G401.6 (cell line): ENCODE measurements at regions not wholly inside any gene's neighbourhood (a gene's known extent, or its start where the extent isn't known, plus 50 kb on each side); places are given as distances from the start of the nearest gene placed in this dataset.
"Not testable (repeated sequence)": the region's sequence is repeated elsewhere in the genome, so short reads cannot be mapped to it uniquely, and the experiment has no call there.

Source experiments
- FAIRE-seq: peaks from 2 replicates; lab custom pipeline; 2012; peaks lifted over from hg19 to GRCh38; lab: Jason Lieb, UNC

DNA sequence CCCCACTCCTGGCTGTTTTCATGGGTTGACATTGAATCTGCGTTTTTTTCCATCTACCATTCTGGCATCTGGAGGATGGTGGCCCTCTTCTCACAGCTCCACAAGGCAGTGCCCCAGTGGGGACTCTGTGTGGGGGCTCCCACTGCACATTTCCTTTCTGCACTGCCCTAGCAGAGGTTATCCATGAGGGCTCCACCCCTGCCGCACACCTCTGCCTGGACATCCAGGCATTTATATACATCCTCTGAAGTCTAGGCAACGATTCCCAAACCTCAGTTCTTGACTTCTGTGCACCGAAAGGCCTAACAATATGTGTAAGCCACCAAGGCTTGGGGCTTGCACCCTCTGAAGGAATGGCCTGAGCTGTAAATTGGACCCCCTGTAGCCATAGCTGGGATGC lies 147.9 kb upstream of the FMN2 start:
- FAIRE-seq, result no peak

GRCh38 chr1:239944666-239945065 lies 147.0 kb upstream of the FMN2 start:
- no peak for FAIRE-seq

DNA sequence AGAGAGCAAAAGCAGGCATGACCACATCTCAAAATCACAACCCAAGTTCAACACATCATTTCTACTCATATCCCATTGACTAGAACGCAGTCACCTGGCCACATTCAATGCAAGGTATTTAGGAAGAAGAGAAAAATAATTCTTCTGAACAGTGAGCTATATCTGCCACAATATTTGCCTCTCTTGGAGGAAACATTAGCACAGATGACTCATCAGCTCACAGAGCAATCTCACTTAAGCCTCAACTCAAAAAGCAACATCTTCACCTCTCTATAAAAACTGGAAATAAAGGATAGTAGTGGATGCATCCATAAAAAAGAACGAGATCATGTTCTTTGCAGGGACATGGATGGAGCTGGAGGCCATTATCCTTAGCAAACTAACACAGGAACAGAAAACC lies 143.9 kb upstream of the FMN2 start:
- FAIRE-seq, result no peak

GRCh38 chr1:239951511-239952140 lies 140.1 kb upstream of the FMN2 start:
- FAIRE-seq, result peak; percentile 23

DNA sequence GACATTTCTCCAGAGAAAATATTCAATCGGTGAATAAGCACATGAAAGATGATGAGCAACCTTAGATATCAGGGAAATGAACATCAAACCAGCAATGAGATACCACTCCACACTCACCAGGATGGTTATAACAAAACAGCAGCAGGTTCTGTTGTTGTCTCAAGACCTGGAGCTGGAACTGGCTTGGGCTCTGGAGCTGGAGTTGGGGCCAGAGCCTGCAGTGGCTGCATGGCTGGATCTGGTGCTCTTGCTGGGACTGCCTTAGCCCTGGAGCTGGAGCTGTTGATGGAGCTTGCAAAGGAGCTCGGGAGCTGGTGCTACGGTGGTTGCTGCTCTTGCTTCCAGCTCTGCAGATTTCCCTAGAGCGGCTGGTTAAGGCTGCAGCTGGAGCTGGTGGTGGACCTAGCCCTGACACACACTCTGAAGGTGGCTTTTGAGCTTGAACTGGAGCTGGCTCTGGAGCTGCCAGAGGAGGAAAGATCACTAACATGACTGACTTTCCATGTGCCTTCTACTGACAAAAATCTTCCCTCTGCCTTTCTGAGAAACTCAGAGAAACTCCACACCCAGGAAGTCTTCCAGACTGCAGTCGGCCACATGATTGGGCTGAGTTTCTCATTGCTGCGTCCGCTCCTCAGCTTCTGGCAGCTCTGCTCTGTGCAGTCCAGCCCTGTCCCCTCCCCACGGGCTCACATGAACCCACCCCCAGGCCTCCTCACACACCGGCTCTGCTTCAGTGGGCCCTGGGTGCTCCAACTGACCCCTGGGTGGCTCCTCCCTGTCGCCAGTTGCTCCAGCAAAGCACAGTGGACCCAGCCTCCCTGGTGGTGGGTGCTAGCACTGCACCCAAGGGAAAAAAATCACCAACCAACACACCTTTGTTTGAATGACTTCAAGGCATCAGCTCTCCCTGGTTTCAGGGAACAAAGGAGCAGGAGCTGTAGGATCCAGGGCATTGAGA lies 139.1 kb upstream of the FMN2 start:
- no peak for FAIRE-seq

DNA sequence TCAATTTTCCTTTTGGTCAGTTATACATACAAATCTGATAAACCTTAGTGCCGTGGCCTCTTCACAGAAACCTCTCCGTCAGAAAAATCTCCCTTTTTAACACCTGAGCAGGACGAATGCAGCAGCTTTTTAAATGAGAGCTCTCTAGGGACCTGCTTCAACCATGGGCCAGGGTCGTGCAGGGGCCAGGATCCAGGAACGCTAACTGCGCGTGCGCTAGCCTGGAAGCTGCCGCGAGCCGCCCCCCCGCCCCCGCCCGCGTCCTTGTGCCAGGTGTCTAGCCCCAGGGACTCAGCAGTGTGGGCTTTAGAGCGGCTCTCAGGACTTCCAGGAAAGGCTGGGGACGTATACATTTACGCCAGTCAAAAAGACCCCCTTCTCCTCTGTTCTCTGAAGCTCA lies 136.8 kb upstream of the FMN2 start:
- no peak for FAIRE-seq

GRCh38 chr1:239955431-239955830 lies 136.3 kb upstream of the FMN2 start:
- no peak for FAIRE-seq

DNA sequence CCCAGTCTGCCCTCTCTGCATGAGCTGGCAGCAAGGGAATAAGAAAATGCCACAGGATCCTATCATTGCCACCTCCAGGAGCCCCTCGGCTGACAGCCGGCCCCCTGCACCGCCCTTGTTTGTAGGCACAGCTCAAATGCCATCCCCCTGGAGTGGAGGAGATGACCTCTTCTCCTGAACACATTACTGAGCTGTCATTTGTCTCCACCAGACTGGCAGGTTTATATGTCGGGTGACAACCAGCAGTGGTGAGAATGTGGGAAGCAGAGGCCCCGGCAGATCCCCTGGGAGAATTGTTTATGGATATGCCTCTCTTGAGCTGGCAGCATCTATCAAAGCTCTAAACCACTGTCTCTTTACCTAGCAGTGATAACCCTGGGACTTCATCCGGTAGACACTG lies 135.4 kb upstream of the FMN2 start:
- no peak for FAIRE-seq

DNA sequence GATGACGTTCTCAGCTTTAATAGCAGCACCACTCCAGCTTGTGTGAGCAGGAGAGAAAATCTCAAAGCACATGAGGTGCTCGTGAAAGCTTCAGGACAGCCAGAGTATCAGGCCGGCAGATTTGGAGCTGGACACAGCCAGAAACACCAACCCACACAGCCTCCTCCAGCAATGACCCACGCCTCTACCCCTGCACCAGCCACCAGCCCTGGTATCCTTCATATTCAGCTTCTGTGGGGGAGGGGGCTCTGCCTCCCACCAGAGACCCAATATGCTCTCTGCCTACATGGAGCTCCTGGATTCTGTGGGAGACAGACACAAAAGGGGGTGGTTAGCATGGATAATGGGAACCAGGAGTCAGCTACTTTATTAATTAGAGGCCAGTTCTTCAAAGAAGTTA lies 133.6 kb upstream of the FMN2 start:
- FAIRE-seq, result no peak

DNA sequence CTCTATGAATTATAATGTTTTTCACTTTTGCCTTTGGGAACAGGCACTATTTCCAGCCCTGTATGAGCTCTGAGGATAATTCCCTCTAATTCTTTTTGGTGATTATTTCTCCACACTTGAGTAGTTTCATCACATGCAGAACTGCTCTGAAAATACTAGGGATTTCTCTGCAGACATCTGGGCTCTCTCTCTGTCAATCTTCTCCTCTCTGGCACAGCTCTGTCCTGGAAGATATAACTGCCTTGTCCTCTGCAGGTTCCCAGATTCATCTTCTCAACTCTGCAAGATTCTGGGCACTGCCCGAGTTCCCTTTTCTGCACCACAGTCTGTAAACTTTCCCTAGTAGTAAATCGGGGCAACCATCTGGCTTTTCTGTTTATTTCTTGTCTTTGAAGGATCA lies 131.3 kb upstream of the FMN2 start:
- FAIRE-seq, result no peak

DNA sequence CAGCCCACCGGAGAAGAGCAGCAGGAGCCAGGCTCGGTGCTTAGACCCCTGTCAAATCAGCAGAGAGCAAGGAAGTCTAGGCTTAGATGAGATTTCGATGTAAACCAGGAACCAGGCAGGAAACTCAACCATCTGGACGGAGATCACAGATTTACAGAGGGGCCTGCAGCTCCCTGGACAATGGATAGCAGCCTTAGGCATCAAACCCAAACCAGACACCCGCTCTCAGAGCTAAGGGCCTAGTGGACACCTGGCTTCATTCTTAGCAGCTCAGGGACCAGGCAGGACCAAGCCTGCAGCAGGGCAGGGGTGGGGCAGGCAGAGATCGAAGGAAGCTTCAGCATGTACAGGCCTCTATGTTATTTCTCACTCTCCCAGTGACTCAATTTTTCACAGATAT lies 127.8 kb upstream of the FMN2 start:
- FAIRE-seq, result no peak

DNA sequence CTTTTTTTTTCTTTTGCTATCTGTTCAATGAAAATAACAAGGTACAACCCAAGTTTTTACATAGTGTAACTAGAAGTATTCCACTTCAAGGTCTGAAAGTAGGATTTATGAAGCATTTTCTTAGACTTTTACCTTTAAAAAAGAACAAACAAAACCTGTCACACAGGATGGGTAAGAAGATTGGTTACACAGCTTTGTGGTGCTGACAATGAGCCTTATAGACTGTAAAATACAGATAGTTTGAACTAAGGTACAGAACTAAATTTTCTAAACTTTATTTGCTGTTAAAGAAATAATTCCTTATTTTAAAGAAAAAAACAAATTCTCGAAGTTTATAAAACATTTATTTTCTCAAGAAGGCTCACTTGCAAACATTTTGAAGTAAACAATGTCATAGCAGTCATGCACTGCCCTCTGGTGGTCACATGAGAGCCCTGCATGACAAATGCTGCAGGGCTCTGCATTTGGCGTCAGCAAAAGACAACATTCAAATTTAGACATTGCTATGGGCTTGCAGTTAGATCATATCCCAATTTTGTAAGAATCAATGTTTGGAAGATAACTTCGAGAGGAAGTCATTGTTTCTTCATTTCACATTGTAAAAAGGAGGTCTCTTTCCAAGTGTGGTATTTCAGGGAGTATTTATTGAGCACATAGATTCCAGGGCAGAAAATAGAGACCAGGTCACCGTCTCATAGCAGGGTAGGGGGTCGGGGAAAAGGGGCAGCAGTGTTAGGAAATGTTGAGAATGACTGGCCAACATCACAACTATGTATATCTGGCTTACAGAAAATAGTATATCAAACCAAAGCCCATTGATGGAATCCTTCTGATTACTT lies 115.3 kb upstream of the FMN2 start:
- FAIRE-seq, result no peak

DNA sequence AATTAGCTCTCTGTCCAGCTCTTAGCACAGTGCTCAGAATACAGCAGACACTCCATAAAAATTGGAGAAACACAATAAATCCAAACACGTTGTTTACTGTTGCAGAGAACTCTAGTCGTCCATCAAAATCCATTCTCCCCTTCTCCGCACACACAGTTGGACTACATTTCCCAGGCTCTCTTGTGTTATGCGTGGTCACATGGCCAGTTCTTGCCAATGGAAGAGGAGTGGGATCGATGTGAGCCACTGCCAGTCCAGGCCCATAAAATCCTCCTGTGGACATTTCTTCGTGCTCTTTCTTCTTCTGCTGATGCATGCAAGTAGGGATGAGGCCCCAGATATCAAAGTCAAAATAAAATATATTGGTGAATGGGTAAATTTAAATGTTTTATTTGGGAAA lies 114.3 kb upstream of the FMN2 start:
- FAIRE-seq, result no peak

DNA sequence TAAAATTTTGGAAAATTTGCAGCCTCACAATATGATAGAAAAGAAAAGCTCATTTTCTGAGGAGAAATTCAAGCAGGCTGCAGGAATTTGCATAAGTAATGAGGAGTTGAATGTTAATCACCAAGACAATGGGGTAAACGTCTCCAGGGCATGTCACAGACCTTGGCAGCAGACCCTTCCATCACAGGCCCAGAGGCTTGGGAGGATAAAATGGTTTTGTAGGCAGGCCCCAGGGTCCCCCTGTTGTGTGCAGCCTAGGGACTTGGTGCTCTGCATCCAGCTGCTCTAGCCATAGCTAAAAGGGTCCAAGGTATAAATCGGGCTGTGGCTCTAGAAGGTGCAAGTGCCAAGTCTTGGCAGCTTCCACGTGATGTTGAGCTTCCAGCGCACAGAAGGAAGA lies 112.2 kb upstream of the FMN2 start:
- no peak for FAIRE-seq

DNA sequence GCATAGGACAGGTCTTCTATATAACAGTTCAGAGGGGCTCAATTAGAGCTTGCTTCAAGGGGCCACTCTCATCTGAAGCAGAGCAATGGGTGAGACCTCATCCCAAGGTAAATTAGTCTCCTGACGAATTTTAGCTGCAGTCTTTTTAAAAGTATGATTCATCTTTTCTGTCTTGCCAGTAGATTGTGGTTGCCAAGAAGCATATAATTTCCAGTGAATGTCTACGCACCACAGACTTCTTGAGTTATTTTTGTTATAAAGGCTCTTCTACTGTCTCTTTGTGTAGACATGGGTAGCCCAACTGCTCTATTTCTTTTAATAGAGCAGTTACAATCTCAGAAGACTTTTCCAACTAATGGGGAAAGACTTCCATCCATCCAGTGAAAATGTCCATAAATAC lies 108.9 kb upstream of the FMN2 start:
- no peak for FAIRE-seq

DNA sequence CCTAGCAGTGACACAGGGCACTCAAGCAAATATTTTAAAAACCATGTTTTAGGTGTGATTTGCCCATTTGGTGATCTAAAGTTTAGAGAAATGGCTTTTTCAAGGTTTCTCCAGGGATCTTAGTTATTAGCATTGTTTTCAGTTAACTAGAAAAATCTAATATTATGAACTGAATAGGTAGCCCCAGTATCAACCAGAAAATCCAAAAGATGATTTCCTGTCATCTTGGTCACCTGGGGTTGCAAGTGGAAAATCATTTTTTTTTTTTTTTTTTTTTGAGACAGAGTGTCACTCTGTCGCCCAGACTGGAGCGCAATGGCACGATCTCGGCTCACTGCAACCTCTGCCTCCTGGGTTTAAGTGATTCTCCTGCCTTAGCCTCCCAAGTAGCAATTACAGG lies 106.6 kb upstream of the FMN2 start:
- FAIRE-seq, result no peak

DNA sequence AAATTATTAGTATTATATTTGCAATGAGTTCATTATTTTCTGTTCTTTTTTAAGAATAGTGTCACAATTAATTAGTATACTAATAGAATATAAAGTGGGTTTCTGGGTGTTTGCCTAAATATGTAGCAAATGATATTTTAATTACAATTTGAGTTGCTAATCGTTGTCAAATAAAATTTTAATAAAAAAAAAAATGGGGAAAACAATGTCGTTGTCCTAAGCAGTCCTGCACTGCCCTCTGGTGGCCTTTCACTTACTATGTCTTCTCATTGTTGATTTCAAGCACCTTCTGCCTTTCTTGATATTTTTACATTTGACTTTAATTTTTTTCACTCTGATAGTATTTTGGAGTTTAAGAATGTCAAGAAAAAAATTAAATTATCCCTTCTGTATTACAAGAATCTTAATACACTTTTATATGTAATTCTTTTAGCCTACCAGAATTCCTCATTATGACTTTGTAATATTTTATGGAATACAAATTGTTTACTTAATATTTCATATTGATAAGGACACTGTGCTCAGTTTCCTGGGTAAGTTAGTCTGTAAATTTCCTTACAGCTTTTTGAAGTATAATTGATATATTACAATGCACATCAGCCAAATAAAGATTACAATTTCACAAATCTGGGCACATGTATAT lies 104.5 kb upstream of the FMN2 start:
- FAIRE-seq, result peak; percentile 60

DNA sequence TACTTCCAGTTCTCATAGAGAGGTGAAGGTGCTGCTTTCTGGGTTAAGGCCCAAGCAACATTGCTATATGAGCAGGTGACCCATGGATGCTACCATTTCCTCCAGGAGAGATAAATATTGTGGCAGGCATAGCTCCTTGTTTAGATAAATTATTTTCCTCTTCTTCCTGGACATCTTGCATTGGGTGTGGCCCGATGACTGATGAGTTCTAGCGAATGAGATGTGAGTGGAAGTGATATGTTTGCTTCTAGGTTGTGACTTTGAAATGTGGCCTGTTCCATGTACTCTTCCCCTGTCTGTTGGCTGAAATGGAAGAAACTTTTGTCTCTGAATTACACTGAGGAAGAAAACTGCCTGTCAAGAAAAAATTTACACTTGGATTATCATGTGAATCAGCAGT lies 101.7 kb upstream of the FMN2 start:
- FAIRE-seq, result no peak

- FAIRE-seq, result not testable (repeated sequence)
These were observed 99.1 kb upstream of the FMN2 start for GRCh38 chr1:239992566-239992965.

DNA sequence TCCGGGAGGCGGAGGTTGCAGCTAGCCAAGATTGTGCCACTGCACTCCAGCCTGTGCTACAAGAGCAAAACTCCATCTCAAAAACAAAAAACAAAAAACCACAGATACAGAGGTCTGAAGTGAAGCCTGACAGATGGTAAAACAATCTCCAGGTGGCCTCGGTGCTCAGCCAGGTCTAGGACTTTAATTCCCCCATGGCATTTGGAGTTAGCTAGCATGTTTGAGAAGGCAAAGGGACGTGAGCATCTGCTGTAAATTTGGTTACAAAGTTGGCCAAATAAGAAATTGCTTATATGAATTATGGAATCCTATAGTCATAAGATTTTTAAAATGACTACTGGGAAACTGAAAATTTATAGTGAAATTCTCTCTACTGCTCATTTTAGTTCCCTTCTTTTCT lies 98.3 kb upstream of the FMN2 start:
- no peak for FAIRE-seq

- no peak for FAIRE-seq
These were observed 96.4 kb upstream of the FMN2 start for GRCh38 chr1:239995281-239995680.

GRCh38 chr1:239997160-239997514 lies 94.5 kb upstream of the FMN2 start:
- FAIRE-seq, result no peak
